NCI-H1092 treated with DMSO at 0.1 percent for 48 hours (cell line): ENCODE measurements at regions not wholly inside any gene's neighbourhood (a gene's known extent, or its start where the extent isn't known, plus 50 kb on each side); places are given as distances from the start of the nearest gene placed in this dataset.
A peak's percentile ranks its signal among the peaks of the same experiment; 100 is the strongest.
"Not testable (repeated sequence)": the region's sequence is repeated elsewhere in the genome, so short reads cannot be mapped to it uniquely, and the experiment has no call there.

Experiments used
- DNase-seq: peaks from one replicate; lab custom pipeline; 2025; lab: John Stamatoyannopoulos, UW

- no peak for DNase-seq
Observed at GRCh38 chr4:66157594-66157993, 487.3 kb upstream of the EPHA5 start.

GRCh38 chr4:66130042-66130441 lies 459.8 kb upstream of the EPHA5 start:
- no peak for DNase-seq

GRCh38 chr4:66123831-66124413 lies 453.6 kb upstream of the EPHA5 start:
- DNase-seq = no peak

- DNase-seq = no peak
Observed at GRCh38 chr4:66123190-66123589, 452.9 kb upstream of the EPHA5 start.

GRCh38 chr4:66115231-66115630 lies 444.9 kb upstream of the EPHA5 start:
- not testable (repeated sequence) for DNase-seq

GRCh38 chr4:66108898-66109297 lies 438.6 kb upstream of the EPHA5 start:
- no peak for DNase-seq

GRCh38 chr4:66097218-66097617 lies 426.9 kb upstream of the EPHA5 start:
- peak; percentile 59 for DNase-seq

- DNase-seq = no peak
Observed at GRCh38 chr4:66095065-66095464, 424.8 kb upstream of the EPHA5 start.

- DNase-seq = no peak
Observed at GRCh38 chr4:66094070-66094469, 423.8 kb upstream of the EPHA5 start.

GRCh38 chr4:66091786-66092185 lies 421.5 kb upstream of the EPHA5 start:
- no peak for DNase-seq

- DNase-seq = no peak
Observed at GRCh38 chr4:66073961-66074360, 403.7 kb upstream of the EPHA5 start.

- no peak for DNase-seq
Observed at GRCh38 chr4:66071911-66072310, 401.6 kb upstream of the EPHA5 start.

- peak; percentile 45 for DNase-seq
Observed at GRCh38 chr4:66062921-66063320, 392.6 kb upstream of the EPHA5 start.

GRCh38 chr4:66062044-66062443 lies 391.8 kb upstream of the EPHA5 start:
- no peak for DNase-seq

GRCh38 chr4:66059556-66059955 lies 389.3 kb upstream of the EPHA5 start:
- peak; percentile 67 for DNase-seq

- no peak for DNase-seq
Observed at GRCh38 chr4:66059136-66059535, 388.8 kb upstream of the EPHA5 start.

- DNase-seq = no peak
Observed at GRCh38 chr4:66055999-66056398, 385.7 kb upstream of the EPHA5 start.

- peak; percentile 31 for DNase-seq
Observed at GRCh38 chr4:66052426-66052825, 382.1 kb upstream of the EPHA5 start.

GRCh38 chr4:66048861-66049260 lies 378.6 kb upstream of the EPHA5 start:
- DNase-seq = no peak

GRCh38 chr4:66045913-66046312 lies 375.6 kb upstream of the EPHA5 start:
- DNase-seq = no peak

- DNase-seq = peak; percentile 17
Observed at GRCh38 chr4:66035701-66036100, 365.4 kb upstream of the EPHA5 start.

- DNase-seq = peak; percentile 96
Observed at GRCh38 chr4:66034671-66035070, 364.4 kb upstream of the EPHA5 start.

- peak; percentile 91 for DNase-seq
Observed at GRCh38 chr4:66034262-66034661, 364.0 kb upstream of the EPHA5 start.

GRCh38 chr4:66032571-66032970 lies 362.3 kb upstream of the EPHA5 start:
- DNase-seq = no peak

- DNase-seq = no peak
Observed at GRCh38 chr4:66028668-66029067, 358.4 kb upstream of the EPHA5 start.
